IPS-NIHi7 (cell line): ENCODE measurements at regions not wholly inside any gene's neighbourhood (a gene's known extent, or its start where the extent isn't known, plus 50 kb on each side); places are given as distances from the start of the nearest gene placed in this dataset.
"Not testable (repeated sequence)": the region's sequence is repeated elsewhere in the genome, so short reads cannot be mapped to it uniquely, and the experiment has no call there.

Experiments used
- DNase-seq: peaks from one replicate; pipeline ENCODE4 v3.0.0; 2012; ENCODE audit warnings: mixed read lengths; ENCODE audit errors: extremely low spot score

GRCh38 chr20:25987928-25988560 lies 291.4 kb upstream of the ZNF337 start:
- DNase-seq: not testable (repeated sequence)

DNA sequence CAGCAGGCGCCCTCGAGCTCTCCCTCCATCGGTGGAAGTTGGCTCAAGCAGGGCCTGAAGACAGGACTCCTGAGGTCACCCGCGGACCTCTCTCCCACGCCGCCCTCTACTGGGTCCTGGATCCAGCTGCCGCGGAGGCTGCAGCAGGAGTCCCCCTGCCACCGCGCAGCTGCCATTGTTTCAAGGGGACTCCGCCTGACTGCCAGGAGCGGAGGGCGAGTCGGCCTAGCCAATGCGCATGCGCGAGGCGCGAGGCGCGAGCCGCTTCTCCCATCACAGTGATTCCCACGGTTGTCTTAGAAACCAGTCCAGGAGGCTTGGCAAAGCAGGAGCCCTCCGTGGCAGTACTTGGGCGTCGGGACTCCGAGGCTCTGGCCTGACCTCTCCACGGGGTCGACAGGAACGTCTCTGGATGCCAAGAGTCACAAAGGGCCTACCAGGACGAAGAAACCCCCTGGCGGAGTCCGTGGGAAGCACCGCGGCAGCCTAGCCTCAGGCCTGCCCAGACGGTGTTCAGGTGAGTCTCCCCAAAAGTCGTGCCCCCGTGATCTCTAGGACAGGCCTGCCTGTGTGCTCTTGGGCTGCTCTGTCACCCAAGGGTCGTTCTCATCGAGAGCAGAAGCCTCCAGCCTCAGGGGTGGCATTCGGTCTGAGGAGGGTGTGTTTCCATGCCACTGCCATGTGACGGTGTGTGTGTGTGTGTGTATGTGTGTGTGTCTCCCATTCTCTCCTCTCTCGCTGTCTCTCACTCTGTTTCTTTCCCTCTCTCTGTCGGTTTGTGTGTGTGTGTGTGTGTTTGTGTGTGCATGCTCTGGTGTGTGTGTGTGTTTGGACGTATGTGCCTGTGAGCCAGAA lies 290.6 kb upstream of the ZNF337 start:
- DNase-seq: peak; percentile 43

DNA sequence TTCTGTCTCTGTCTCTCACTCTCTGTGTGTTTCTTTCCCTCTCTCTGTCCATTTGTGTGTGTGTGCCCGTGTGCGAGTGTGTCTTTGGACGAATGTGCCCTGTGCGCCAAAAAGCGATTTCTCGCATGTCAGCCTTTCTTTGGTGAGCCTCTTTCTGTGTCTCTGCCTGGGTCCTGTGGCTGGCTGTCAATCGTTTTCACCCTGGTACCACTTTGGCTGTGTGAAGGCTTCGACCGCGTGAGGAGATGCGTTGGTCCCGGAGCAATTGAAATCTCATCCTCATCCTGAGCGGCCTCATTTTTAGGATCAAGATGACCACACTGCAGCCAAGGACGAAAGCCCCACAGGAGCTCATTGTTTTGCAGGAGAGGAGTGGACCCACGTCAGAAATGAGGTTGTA lies 288.9 kb upstream of the ZNF337 start:
- no peak for DNase-seq

- no peak for DNase-seq
Measured at GRCh38 chr20:25984933-25985332, 288.3 kb upstream of the ZNF337 start.

DNA sequence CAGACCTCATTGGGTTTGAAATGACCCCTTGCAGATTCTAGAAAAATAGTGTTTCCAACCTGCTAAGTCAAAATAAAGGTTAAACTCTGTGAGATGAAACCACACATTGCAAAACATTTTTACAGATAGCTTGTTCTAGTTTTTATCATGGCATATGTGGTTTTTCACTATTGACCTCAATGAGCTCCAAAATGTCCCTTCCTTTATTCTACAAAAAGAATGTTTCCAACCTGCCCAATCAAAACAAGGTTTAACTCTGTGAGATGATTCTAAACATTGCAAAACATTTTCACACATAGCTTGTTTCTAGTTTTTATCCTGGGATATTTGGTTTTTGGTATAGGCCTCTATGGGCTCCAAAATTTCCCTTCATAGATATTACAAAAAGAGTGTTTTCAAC lies 286.0 kb upstream of the ZNF337 start:
- not testable (repeated sequence) for DNase-seq

DNA sequence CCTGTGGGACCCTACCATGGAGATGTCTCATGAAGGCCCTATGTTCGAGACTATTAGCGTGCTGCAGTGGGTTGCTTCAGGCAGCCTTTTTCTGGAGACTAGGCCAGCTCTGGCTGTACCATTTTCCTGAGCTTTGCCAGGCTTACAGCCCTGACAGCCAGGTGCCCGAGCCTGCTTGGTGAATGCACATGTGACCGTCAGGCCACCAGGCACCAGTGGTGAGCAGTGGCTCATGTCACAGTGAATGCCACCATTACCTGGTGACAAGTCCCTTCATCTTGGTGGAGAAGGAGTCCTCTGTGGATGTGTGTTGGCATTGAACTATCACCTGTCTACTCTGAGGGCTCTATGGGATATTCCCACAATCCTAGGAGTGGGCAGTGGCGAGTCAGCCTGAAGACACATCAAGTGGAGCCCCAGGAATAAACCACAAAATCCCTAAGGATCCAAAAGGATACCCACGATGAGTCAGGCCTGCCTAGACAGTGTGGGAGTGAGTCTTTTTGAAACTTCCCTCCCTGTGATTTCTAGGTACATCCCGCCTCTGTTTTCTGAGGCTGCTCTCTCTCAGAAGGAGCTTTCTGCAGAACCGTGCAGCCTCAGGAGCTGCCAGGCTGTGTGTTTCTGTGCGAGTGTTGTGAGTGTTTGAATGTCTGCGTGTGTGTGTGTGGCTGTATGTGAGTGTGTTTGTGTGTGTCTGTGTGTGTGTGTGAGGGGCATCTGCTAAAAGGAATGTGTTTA lies 282.0 kb upstream of the ZNF337 start:
- DNase-seq: not testable (repeated sequence)

DNA sequence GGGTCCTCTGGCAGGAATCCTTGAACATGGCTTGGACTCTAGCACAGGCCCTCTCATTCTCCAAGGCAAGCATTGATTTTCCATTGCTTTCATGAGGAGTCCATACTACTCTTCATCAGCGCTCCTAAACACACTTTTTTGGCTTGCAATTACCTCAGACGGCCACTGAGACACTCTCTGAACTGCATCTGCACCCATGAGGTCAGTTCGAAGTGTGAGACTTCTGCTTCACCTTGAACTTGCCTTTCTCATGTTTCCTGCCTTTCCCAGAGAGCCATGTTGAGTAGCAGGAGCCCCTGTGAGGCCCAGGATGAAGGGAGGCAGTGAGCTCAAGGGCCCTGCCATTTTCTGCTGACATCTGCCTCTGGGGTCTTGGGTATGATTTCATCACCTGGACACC lies 279.2 kb upstream of the ZNF337 start:
- not testable (repeated sequence) for DNase-seq

DNA sequence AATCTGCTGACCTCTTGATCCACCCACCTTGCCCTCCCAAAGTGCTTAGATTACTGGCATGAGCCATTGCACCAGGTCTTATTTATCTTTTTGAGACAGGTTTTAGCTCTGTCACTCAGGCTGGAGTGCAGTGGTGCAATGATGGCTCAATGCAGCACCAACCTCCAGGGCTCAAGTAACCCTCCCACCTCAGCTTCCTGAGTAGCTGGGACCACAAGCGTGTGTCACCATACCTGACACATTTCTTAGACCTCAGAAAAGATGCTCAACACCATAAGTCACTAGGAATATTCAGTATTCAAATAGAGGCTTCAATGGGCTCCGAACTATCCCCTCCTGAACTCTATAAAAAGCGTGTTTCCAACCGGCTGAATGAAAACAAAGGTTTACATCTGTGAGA lies 268.6 kb upstream of the ZNF337 start:
- DNase-seq: not testable (repeated sequence)

DNA sequence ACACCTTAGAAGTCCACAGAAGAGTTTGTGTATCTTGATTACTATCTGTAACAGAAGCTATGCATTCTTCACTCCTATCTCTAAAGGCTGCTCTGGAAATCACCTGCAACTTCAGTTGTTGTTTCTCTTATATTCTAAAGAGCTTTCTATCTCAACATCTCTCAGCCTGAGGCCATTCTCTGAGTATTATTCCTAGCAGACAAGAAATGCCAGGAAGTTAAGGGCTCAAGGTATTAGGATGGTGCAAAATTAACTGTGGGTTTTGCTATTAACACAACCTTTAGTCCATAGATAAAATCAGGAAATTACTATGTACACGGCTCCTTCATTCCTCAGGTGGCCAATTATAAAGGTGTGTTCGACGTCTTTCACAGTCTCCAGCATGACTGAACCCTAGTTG lies 257.2 kb upstream of the ZNF337 start:
- not testable (repeated sequence) for DNase-seq

- not testable (repeated sequence) for DNase-seq
Measured at GRCh38 chr20:25935230-25935629, 238.6 kb upstream of the ZNF337 start.

GRCh38 chr20:25932806-25933205 lies 236.2 kb upstream of the ZNF337 start:
- not testable (repeated sequence) for DNase-seq

DNA sequence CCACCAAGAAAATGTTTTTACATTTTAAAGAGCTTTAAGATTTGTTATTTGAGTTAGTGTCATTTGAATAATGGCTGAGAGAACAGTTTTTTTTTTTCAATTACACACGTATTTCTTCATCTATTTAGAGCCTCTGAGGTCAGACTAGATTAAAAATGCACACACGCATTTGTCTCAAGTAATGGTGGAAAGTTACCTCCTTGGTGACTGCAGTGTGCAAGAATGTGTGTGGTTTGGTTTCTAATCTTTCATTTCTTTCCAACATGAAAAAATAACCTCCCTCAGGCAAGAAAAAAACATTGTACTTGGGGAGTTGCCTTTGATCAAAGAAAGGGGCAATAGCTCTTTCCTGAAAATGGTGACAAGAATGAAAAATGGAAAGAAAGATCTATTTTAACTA lies 235.5 kb upstream of the ZNF337 start:
- not testable (repeated sequence) for DNase-seq

DNA sequence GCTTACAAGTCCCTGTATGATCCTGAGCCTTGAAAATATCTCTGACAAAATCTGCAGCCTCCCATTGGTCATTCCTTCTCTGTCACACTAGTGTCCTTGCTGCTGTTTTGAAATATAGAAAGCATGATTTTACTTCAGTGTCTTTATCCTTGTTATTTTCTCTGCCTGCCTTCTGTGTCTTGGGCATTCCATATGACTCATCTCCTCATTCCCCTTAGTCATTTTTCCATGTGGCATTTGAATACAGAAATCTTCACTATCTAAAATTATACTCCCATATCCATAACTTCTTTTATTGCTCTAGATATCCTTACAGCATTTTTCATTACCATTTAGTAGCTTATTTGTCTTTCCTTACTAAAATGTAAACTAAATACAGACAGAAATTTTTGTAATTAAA lies 205.7 kb upstream of the ZNF337 start:
- DNase-seq: not testable (repeated sequence)

GRCh38 chr20:25898663-25899062 lies 202.0 kb upstream of the ZNF337 start:
- not testable (repeated sequence) for DNase-seq

- not testable (repeated sequence) for DNase-seq
Measured at GRCh38 chr20:25879096-25879495, 182.4 kb upstream of the ZNF337 start.

DNA sequence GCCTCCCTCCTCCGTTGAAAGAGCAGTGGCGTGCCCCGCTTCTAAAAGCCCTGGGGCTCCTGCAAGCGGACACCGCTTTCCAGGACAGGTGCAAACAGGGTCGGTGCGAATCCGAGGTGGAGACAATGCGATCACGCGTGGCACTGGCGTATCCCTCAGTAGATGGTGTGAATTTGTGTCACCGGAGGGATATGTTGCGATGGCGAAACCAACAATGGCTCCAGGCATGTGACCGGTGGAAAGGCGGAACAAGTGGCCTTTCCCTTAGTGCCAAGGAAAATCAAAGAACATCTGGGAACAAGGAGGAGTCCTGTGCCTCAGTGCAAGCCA lies 172.0 kb upstream of the ZNF337 start:
- not testable (repeated sequence) for DNase-seq

DNA sequence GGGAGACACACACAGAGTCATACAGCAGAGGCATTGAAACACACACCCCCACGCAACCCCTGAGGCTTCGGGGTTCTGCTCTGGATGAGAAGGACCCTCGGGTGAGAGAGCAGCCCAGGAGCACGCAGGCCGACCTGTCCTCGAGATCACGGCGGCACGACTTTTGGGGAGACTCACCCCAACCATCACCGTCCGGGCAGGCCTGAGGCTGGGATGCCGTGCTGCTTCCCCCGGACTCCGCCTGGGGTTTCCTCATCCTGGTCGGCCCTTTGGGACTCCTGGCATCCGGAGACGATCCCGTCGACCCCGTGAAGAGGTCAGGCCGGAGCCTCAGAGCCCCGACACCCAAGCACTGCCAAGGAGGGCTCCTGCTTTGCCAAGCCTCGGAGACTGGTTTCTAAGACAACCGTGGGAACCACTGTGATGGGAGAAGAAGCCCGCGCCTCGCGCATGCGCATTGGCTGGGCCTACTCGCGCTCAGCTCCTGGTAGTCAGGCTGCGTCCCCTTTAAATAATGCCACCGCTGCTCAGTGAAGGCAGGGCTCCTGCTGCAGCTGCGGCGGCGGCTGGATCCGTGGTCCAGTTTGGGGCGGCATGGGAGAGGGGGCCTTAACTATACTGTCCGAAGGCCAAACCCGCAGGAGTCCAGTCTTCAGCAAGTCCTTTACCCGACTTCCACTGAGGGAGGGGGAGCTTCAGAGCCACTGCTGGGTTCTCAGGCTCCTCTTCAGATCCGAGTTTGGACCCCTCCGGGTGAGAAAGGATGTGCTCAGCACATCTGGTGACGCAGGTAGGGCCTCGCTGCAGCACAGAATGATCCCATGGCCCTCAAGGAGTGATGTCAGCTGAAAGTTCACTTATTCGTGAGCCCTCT lies 171.4 kb upstream of the ZNF337 start:
- DNase-seq: peak; percentile 78

DNA sequence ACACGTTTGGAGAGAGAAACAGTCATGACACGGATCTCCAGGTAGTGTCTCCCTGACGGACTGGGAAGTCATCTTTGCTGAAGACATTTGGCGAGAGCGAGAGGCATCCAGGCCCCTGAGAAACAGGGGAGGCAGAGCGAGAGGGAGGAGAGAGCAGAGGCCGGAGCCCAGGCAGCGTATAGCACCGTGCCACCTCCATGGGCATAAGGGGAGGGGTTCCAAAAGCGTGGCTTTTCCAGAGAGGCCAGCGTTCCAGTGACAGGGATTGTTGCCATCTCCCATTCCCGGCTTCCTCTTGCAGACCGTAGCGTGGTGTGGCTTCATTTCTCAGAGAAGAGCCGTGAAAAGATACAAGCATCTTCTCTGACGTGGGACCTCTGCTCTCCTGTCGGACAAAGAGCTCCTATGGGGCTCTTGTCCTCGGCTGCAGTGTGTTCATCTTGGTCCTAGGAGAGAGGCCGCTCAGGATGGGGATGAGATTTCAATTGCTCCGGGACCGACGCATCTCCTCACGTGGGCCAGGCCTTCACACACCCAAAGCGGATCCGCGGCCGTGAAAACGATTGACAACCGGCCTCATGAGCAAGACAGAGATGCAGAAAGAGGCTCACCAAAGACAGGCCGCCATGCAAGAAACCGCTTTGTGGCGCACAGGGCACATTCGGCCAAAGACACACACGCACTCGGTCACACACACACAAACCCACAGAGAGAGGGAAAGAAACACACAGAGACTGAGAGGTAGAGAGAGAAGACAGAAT lies 170.5 kb upstream of the ZNF337 start:
- not testable (repeated sequence) for DNase-seq

GRCh38 chr20:25865715-25866656 lies 169.3 kb upstream of the ZNF337 start:
- DNase-seq: peak; percentile 67
